ENCODE measurements at regions not wholly inside any gene's neighbourhood (a gene's known extent, or its start where the extent isn't known, plus 50 kb on each side); places are given as distances from the start of the nearest gene placed in this dataset.

DNA sequence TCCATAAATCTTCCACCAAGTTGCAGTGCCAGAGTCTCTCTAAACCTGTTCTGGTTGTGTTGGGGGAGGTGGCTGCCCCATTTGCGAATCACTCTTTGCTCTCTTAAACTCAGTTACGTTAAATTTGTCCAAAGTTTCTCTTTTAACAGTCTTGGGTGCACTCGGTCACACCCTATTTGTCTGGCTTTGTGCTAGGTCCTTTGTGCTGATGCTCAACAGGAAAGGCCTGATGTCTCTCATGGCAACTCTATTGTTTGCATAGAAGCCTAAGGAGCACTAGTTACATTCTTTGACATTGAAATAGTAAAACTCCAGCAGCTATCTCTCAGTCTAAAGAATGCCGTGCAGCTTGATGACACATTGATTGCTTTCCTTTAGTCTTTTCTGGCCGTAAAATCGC, 105.1 kb downstream of the TRMT11 start:
- DNase-seq: no peak

DNA sequence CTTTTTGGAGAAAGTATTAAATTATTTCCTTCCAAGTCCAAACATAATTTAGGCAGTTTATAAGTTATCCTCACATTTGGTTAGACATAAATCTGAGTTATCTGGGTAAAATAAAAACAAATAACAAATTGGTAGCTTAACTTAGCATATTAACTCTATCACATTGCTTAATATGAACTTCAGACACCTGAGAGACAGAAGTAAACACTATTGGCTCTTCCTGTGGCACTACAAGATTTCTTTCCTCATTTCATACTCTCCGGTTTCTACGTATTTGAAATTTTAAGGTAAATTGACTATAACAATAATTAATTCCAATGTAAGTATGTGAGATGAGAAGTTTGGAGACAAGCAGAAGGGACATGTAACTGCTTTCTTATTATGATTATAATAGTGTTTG, 106.8 kb downstream of the TRMT11 start:
- no peak for DNase-seq

DNA sequence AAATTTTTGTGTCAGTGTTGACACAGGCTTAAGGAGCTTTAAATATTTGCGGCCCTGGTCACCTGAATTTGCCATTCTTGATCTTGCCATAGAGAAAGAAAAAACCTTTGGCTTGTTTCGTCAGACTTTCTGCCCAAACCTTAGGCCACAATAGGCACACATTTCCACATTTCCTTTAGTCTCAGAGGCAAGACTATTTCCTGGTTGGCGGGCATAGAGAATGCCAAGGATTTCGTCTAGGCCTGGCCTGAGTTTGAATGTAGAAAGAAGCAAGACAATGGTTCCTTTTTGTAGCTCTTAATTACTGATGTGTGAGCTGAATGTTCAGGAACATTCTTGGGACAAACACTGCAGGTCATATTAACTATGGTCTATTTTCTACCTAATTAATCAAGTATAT, 108.1 kb downstream of the TRMT11 start:
- no peak for DNase-seq

DNA sequence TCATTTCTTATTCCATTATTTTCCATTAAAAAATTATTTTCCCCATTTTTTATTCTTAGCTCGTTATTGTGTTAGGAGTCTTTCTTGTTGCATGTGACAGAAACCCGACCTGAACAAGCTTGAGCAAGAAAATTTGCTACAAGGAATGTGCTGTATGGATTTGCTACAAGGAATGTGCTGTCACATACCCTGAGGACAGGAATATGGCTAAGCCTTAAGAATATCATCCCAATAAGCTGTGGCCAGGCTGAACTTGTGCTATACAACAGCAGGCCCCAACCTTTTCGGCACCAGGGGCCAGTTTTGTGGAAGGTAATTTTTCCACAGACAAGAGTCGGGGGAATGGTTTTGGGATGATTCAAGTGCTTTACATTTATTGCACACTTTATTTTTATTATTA, 114.0 kb downstream of the TRMT11 start:
- DNase-seq: no peak

DNA sequence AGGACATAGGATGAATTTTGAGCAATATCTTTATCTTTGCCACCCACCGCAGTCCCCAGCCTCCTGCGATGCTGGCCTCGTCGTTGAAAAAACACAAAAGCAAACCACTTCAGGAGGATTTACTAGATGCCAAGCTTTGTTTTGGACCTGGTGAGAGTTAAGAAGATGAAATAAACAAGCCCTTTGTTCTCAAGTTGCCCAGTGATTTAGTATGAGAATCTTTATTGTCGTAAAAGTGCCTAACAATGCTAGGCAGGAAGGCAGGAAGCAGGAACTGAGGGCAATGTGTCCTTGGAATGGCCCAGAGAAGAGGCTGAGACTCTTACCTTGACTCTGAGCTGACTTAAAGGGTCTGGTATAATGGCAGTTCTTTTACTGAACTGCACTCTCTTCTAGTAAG, 116.0 kb downstream of the TRMT11 start:
- DNase-seq: no peak

DNA sequence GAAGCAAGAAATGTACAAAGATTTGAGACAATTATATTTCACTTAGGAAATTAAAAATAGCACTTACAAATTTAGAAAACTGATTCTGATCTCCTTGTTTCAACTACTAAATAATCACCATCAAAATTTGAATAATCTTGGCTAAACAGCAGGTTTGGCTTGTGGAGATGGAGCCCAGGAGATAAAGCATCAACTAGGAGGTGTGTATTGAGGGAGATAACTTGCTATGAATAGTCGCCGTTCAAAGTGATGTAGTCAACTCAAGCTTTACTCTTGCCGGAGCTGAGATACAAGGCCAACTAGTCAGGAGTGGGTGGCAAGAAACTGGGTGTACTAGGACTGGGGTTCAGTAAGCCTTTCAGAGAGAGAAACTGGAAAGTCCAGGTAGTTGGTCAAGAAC, 117.7 kb downstream of the TRMT11 start:
- no peak for DNase-seq

DNA sequence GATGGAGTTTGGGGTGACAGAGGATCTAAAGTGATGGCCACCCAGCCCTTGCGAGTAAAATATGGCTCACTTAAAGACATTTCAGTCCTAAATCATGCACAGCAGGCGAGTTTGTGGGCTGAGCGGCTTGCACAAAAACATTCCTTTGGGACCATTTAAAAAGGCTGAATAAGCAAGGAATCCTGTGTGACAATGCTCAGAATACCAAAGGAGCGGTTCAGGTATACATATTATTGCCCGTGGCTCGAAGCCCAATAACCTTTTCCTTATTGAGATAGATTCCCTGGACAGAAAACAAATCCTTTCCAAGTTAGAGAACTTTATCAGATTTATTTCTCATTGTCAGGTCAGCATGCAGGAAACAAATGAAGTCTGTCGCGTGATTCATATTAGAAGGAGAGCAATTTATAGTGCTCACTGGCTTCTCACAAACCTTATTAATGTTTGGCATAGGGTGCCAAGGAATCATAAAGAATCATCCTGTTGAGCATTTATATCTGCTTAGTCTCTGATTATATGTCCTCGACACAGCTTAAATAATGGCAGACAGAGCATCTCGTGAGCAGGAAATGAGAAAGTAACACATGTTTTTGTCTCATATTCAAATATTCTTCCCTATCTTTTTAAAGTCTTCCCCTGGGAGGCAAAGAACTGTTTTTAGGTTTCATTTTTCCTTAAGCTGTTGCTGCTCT, 121.3 kb downstream of the TRMT11 start:
- DNase-seq: no peak

DNA sequence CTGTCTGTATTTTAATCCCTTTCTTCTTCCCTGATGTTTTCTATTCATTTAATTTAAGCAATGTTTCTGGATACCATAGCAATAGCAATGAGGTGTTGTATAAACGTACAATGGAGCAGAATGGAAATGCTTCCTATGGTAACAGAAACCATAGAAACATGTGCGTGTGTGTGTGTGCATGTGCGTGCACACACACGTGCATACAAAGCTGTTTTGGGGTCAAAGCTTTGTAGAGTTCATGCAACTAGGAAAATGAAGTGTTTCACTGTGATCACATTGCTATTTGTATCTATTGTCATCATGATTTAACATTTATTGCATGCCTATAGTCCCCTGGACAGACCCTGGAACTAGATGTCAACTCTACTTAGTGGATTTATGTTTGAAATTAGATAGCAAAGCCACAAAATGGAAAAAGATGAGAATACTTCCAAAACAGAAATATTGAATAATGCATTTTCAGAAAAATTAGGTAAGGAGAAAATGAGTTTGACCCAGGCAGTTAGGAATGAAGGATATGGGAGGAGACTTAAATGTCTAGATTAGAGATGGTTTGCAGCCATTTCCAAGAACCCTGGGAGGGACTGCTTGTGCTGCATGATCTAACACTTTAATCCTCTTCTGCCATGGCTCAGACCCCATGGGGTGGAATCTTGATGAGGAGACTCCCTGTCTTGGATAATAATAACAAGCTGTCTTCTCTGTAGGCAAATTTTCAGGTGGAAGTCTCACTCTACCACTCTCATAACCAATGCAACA, 124.4 kb downstream of the TRMT11 start:
- DNase-seq: no peak

DNA sequence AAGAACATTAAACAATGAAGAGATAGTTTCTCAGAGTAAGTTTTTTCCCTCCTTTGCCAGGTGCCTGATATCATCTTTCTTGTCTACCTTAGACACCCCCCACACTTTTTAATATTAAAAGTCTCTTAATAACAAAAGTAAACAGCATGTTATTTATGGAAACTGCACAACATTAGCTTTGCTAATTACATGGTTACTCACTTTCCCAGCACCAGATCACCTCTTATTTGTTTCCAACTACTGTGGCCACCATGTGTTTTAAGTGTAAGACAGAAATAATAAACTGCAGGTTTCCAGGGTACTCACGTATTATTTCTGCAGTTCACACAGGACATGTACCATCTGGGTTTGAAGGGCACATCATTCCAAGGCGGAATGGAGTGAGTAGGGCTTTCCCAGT, 125.0 kb downstream of the TRMT11 start:
- no peak for DNase-seq

DNA sequence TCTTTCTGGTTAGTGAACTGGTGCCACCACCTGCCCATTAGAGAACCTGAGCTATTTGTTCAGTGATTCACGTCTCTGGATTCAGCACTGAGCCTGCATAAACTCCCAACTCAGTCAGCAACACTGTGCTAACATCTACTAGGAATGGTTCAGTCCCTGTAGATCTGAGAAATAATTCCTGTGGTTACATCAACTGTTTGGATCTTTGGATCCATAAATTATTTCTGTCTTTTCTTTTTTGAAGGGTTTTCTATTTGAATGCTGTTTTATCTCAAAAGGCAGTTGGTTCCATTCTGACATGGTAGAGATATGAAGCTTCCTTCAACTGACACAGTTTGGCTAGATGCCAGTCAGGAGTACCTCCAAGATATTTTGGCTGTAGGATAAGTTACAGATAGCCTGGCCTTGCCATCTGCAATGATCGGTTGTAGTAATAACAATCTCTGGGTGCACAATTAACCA, 125.9 kb downstream of the TRMT11 start:
- DNase-seq: no peak

DNA sequence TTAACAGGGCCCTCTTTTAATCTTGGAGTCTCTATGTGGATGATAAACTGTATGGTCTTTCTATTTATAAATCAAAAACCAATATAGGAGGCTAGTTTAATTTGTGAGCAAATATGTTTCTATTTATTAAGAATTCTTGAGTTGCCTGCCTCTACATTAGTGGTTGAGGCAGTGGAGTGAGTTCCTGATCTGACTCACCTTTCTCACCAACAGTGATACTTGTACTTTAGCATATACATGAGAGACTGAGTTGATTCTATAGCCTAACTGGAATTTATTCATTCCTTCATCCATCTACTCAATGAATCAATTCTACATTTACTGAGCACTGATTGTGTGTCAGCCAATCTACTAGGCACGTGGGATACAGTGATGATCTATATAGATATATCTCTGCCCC, 126.9 kb downstream of the TRMT11 start:
- no peak for DNase-seq

DNA sequence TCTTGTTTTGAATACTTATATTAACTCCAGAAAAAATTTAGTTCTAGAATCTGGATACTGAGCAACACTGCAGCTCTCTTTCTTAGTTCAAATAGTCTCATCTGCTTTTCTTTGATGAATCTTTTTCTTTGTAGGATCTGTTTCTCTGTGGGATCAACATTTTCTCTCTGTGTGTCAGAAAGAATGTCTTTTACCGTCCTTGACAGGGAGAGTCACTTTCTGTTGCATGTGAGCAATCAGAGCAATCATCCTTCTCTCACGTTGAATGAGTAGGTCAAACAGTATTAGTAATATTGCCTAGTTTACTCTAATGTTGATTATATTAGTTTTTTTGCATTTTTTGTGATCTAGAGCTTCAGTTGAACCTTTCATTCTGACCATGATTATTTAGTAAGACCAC, 130.9 kb downstream of the TRMT11 start:
- no peak for DNase-seq

DNA sequence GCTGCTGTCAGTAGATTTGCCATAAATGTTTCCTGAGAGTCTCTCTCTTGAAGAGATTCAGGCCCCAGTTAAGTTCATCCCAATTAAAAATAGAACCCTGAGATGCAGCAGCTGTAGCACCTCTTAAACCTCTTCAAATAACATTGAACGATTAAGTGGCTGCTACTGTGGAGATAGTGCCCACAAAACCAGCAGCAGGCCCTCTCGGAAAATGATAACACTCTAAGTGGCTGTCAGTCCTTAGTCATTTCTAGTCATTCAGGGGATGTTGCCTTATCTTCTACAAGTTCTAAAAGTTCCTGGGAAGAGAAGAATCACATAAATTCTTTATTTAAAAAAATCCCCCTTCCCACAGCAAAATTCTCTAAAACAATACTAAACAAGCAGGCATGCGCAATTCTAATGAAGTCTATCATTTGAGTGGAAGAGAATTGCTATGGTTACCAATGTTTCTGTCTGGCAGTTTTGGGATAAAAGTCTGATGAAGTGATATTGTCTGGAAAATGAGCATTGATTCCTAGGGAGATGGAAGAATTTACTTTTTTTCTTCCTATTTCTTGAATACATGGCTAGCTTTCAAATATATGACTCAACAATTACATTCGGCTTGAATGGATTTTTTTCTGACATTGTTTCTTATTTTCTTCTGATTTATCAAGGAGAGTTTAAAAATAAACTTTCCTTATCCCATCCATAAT, 131.9 kb downstream of the TRMT11 start:
- DNase-seq: no peak

DNA sequence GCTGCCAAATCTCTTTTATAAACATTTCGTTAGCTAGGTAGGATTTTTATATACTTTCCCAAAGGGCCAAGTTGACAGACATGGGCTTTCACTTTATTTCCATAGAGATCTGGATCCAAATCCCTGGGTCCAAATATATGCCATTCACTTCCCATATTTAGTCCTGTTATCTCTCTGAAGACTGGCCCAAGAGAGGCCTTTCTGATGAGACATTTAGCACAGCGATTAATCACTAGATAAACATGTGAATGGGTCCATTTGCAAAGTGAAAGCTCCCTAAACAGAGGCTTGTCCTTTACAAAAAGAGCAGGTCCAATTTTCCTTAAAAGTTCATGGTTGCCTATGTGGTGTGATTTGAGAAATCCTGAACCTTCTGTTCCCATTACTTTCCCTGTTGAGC, 132.6 kb downstream of the TRMT11 start:
- no peak for DNase-seq

DNA sequence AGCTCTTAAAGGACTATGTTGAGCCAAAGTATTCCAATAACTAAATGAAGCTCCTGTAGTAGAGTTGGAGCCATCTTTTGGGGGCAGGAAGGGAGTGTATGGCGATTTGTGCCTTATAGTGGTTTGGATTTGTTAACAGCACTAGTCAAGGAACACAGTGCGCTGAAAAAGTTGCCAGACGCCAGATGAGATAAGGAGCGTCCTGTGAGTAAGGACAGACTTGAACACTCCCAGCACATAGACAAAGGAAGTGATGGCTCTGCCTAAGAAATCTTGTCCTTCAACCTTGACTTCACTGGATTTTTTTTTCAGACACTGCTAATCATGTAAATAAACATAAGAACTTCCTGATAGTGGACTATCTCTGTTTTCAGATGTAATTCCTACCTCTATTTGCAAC, 136.9 kb downstream of the TRMT11 start:
- DNase-seq: no peak

DNA sequence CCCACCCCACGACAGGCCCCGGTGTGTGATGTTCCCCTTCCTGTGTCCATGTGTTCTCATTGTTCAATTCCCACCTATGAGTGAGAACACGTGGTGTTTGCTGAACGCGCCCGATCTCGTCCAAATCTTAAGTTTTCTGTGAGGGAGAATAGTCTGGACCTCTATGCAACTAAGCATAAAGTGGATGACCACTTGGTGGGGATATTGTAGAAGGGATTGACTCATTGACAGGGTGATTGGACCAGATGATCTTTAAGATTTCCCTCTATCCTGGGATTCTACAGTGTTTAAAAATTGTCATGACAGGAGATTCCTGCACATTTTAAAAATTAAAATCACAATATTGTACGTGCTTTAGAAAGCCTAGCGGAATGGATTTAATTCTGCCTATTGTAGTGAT, 141.3 kb downstream of the TRMT11 start:
- no peak for DNase-seq

DNA sequence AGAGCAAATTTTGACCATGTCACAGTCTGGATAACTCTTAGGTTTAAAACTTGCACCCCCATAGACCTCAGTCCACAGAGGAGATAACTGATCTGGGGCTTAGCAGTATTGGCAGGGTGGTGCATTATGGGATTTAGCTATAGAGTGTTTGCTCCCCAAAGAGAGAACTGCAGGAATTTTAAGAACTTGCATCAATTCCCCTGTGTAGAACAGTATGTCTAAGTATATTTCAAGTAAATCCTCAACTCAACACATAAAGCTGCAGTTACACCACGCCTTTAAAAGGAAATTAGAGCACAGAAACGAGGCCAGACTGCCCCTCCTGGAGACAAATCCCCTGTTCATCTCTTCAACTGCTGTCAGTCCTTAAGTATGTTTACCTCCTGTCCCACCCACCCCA, 144.9 kb downstream of the TRMT11 start:
- DNase-seq: no peak

DNA sequence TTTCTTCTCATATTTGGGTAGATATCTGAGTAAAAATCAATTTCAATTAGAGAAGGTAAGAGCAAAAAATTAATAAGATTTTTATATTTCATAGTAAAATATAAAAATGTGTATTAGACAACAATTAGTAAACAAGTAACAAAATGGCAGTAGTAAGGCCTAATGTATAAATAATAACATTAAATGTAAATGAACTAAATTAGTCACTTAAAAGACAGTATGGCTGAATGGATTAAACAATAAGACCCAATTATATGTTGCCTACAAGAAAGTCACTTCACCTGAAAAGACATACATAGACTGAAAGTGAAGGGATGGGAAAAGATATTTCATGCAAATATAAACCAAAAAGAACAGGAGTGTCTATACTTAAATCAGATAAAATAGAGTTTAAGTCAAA, 147.6 kb downstream of the TRMT11 start:
- no peak for DNase-seq

DNA sequence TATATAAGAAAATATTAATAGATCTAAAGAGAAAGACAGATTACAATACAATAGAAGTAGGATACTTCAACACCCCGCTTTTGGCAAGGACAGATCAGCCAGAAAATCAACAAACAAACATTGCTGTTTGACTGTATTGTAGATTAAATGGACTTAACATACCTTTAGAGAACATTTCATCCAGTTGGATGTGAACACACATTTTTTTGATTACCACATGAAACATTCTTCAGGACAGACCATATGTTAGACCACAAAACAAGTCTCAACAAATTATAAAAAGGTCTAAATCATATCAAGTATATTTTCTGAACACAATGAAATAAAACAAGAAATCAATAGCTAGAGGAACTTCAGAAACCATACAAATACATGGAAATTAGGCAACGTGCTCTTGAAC, 148.2 kb downstream of the TRMT11 start:
- DNase-seq: no peak

DNA sequence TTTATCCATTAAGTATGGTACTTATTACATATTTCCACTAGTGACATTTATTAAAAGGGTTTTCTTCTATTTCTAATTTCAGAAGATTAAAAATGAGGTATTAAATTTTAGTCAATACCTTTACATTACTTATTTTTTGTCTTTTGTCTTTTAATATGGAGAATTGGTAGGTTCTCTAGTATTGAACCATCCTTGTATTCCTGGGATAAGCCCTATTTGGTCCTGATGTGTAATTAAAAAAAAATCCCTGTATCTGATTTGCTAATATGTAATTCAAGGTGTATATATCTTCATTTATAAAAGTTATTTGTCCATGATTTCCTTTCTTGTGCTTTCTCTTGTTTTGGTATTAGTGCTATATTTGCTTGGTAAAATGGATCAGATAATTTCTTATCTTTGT, 153.7 kb downstream of the TRMT11 start:
- DNase-seq: no peak

DNA sequence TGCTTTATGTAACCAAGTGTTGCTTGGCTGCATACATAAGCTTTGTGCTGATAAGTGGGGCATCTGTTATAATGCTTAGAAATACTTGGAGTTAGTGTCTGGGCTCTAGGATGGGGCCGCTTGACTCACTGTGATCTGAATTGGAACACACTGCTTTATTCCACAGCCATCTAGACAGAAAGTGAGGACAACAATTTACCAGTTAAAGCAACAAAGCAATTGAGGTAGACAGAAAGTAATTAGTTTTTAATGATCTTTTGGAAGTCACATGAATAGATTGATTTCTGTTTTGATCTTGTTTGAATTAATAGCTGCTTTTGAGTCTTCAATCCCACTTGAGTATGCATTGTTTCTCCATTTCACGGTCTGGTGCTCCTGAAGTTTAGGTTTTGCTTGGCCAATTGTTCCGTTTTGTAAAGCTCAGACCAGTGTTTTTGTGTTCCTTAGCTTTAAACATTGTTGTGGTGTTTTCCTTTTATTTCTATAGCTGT, 157.5 kb downstream of the TRMT11 start:
- no peak for DNase-seq

DNA sequence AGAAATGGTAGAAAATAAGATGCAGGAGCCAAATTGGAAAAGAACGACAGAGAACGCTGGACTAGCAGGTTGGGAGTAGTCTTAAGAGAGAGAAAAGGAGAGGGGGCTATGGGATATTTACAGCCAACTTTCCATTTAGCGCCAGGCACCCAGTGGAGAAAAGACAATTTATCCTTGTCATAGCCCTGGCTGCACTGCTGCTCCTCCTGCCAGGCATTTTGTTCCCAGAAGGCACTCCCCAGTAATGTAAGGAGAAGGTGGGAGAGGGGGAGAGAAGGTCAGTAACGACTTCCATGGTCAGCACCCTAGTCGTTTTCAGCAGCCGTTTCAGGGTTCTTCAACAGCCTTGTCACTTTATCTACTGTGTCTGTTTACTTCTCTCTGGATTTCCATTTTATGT, 159.0 kb downstream of the TRMT11 start:
- DNase-seq: no peak

DNA sequence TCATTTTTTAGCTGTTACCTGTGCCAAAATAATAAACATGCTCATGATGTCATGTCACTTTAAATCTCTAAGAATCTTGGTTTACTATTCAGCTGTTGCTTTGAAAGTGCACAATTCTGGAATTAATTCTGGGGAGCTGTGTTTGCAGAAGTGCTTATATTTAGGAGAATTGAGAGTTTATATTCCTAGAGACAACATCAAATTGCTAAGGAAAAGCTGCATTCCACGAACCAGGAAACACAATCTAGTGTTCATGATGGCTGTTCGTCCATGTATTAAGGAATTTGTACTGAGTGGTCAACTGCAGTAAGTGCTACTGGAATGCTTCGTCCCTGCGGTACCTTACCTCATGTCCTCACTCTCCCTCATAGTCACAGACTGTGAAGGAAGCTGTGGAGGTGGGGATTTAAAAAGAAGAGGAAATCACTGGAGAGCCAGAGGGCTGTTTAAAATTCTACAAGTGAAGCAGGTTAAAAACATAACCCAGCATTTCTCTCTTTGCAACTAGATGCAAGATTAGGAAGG, 161.0 kb downstream of the TRMT11 start:
- DNase-seq: no peak

DNA sequence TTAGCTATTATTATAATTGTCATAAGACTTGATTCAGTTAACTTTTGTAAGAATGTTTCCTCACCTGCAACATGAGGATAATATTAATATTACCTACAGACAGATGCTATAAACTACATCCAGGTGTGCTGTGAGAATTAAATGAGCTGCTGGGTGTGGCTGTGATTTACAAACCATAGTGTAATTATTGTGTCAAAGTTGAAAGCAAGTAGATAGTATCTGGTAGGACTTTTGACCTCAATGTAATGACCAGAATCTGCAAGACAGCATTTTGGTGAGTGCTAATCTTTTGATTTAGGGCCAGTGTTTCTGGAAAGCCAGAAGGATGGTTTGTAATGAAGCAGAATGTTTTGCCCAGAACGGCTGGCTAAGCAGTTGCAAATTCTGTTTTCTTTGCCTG, 162.5 kb downstream of the TRMT11 start:
- DNase-seq: no peak

All from stimulated activated CD4-positive, alpha-beta T cell treated with anti-CD3 and anti-CD28 coated beads, Interleukin-2, amount 100 ng/mL, for 24 hours (primary cell).